Neural crest cell (in vitro differentiated cells): ENCODE measurements at regions not wholly inside any gene's neighbourhood (a gene's known extent, or its start where the extent isn't known, plus 50 kb on each side); places are given as distances from the start of the nearest gene placed in this dataset.

Experiments used
- DNase-seq: peaks from one replicate; pipeline ENCODE4 v3.0.0; 2021; ENCODE audit warnings: low read depth, mixed read lengths, low spot score
- H3K27ac Mint-ChIP-seq: one replicate; pipeline ENCODE4 v1.8.0; 2021; ENCODE audit warnings: mild to moderate bottlenecking, mixed read lengths; ENCODE audit not compliant: unreplicated experiment
- H3K27me3 Mint-ChIP-seq: 2 replicates; pipeline ENCODE4 v1.8.0; 2021; ENCODE audit warnings: low read depth, mild to moderate bottlenecking, mixed read lengths
- H3K36me3 Mint-ChIP-seq: 2 replicates; pipeline ENCODE4 v1.8.0; 2021; ENCODE audit warnings: low read depth, mild to moderate bottlenecking, mixed read lengths
- H3K4me1 Mint-ChIP-seq: 2 replicates; pipeline ENCODE4 v1.8.0; 2021; ENCODE audit warnings: mixed read lengths
- H3K4me3 Mint-ChIP-seq: one replicate; pipeline ENCODE4 v1.8.0; 2021; ENCODE audit warnings: mild to moderate bottlenecking, mixed read lengths
- H3K9me3 Mint-ChIP-seq: 2 replicates; pipeline ENCODE4 v1.8.0; 2021; ENCODE audit warnings: mixed read lengths
- CTCF ChIP-seq: fragments of 200-600 bp; sonication (generic); conservative IDR thresholded peaks from 2 replicates; pipeline ENCODE4 v1.5.0; 2021; ENCODE audit warnings: antibody characterized with exemption, mild to moderate bottlenecking

GRCh38 chr15:101541501-101542292 is 52.2 kb upstream of the PCSK6 start:
- Mint-ChIP-seq H3K27ac (no peak overlapping the region), H3K4me1 (peaks cover 9% of the 10 kb centered on the region), H3K9me3 (peaks cover 4% of the 10 kb centered on the region), H3K27me3 (peaks cover 43% of the 10 kb centered on the region), H3K36me3 (no peaks in the 10 kb centered on the region), H3K4me3 (no peak overlapping the region)
- DNase-seq, result no peak
- no peak for TF ChIP-seq CTCF

- Mint-ChIP-seq H3K9me3 (peaks cover 4% of the 10 kb centered on the region), H3K27ac (no peak overlapping the region), H3K4me3 (no peak overlapping the region), H3K4me1 (peaks cover 9% of the 10 kb centered on the region), H3K27me3 (peaks cover 37% of the 10 kb centered on the region), H3K36me3 (no peaks in the 10 kb centered on the region)
- TF ChIP-seq CTCF, result no peak
- DNase-seq, result no peak
These were observed 51.2 kb upstream of the PCSK6 start for GRCh38 chr15:101540480-101541239.

- peaks cover 16% of the 10 kb centered on the region for H3K4me1 Mint-ChIP-seq
- H3K9me3 Mint-ChIP-seq, result peaks cover 4% of the 10 kb centered on the region
- peaks cover 34% of the 10 kb centered on the region for H3K27me3 Mint-ChIP-seq
- no peak overlapping the region for H3K27ac Mint-ChIP-seq
- no peak for TF ChIP-seq CTCF
- no peaks in the 10 kb centered on the region for H3K36me3 Mint-ChIP-seq
- DNase-seq, result no peak
- H3K4me3 Mint-ChIP-seq, result no peak overlapping the region
These were observed 50.4 kb upstream of the PCSK6 start for GRCh38 chr15:101539930-101540329.

GRCh38 chr15:101539492-101539891 is 50.0 kb upstream of the PCSK6 start:
- H3K27ac Mint-ChIP-seq, result no peak overlapping the region
- H3K4me3 Mint-ChIP-seq, result no peak overlapping the region
- peaks cover 4% of the 10 kb centered on the region for H3K9me3 Mint-ChIP-seq
- no peak for TF ChIP-seq CTCF
- H3K4me1 Mint-ChIP-seq, result peaks cover 20% of the 10 kb centered on the region
- no peaks in the 10 kb centered on the region for H3K36me3 Mint-ChIP-seq
- peaks cover 34% of the 10 kb centered on the region for H3K27me3 Mint-ChIP-seq
- no peak for DNase-seq
